WERI-Rb-1 (cell line): ENCODE measurements at regions not wholly inside any gene's neighbourhood (a gene's known extent, or its start where the extent isn't known, plus 50 kb on each side); places are given as distances from the start of the nearest gene placed in this dataset.
"Not testable (repeated sequence)": the region's sequence is repeated elsewhere in the genome, so short reads cannot be mapped to it uniquely, and the experiment has no call there.

ENCODE experiments used
- DNase-seq: peaks from one replicate; pipeline ENCODE4 v3.0.0-alpha.2; 2020
- H3K27ac ChIP-seq: fragments of 250-450 bp; sonication (Bioruptor Pico); 2 replicates; pipeline ENCODE4 v1.5.1; 2020; ENCODE audit warnings: mild to moderate bottlenecking, moderate library complexity
- H3K27me3 ChIP-seq: fragments of 250-450 bp; sonication (Bioruptor Pico); 2 replicates; pipeline ENCODE4 v1.5.1; 2021; ENCODE audit warnings: mild to moderate bottlenecking, low read depth, moderate library complexity; ENCODE audit not compliant: insufficient read depth, severe bottlenecking
- H3K36me3 ChIP-seq: fragments of 250-450 bp; sonication (Bioruptor Pico); 2 replicates; pipeline ENCODE4 v1.5.1; 2020; ENCODE audit warnings: mild to moderate bottlenecking, moderate library complexity
- H3K4me3 ChIP-seq: 2 replicates; pipeline ENCODE4 v1.5.1; 2011; ENCODE audit warnings: low read depth, mild to moderate bottlenecking, control low read depth, low read length
- H3K9me3 ChIP-seq: fragments of 250-450 bp; sonication (Bioruptor Pico); 2 replicates; pipeline ENCODE4 v1.5.1; 2021; ENCODE audit warnings: mild to moderate bottlenecking, moderate library complexity; ENCODE audit not compliant: severe bottlenecking
- CTCF ChIP-seq: IDR thresholded peaks from 2 replicates; pipeline ENCODE4 v1.5.1; 2011; ENCODE audit warnings: low read depth, mild to moderate bottlenecking, control low read depth, inconsistent platforms, low read length

DNA sequence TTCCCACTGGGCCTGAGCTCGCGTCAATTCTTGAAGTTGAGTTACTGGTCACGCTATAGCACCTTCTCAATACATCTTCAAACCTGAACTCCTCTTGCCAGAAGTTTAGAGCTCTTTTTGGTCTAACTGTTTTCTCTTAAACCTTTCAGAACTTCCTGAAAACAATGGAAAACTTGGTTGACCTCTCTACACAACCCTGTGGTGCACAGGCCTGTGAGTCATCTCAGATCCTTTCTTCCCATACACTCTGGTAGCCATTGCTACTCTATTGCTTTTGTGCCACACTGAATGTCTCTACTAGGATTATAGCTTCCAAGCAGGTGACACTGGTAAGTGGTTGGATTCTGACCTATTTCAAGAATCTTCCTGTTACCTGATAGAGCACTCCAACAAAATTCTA, 321.5 kb upstream of the FSIP2 start:
- Histone ChIP-seq H3K36me3 (no peaks in the 10 kb centered on the region), H3K27ac (no peak overlapping the region), H3K27me3 (no peaks in the 10 kb centered on the region), H3K9me3 (no peaks in the 10 kb centered on the region), H3K4me3 (no peak overlapping the region)
- TF ChIP-seq CTCF: no peak
- no peak for DNase-seq

DNA sequence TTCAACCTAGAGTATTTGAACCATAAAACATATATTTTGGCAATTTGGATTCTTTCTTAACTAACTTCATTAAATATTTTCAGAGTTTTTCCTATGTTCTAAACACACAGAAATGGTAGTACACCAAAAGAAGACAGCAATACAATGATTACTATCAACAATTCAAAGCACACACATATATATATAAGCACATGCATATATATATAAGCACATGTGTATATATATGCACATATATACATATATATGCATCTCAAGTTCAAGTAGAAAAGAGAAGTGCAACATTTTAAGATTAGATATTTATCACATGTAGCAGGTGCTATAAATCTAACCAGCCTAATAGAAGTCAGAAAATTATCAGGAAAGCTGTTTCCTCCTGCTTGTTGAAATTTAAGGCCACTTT, 320.9 kb upstream of the FSIP2 start:
- Histone ChIP-seq H3K27me3 (no peaks in the 10 kb centered on the region), H3K36me3 (no peaks in the 10 kb centered on the region), H3K9me3 (no peaks in the 10 kb centered on the region), H3K27ac (no peak overlapping the region), H3K4me3 (no peak overlapping the region)
- TF ChIP-seq CTCF: no peak
- no peak for DNase-seq

DNA sequence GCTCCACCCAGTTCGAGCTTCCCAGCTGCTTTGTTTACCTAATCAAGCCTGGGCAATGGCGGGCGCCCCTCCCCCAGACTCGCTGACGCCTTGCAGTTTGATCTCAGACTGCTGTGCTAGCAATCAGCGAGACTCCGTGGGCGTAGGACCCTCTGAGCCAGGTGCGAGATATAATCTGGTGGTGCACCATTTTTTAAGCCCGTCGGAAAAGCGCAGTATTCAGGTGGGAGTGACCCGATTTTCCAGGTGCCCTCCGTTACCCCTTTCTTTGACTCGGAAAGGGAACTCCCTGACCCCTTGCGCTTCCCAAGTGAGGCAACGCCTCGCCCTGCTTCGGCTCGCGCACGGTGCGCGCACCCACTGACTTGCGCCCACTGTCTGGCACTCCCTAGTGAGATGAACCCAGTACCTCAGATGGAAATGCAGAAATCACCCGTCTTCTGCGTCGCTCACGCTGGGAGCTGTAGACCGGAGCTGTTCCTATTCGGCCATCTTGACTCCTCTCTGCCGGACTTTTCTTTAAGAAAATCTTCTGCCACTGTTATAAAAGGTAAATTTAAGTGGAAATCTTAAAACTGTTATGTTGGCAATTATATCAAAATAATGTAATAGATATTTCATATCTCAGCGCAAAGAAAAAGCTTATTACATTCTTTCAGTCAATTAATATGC, 313.5 kb upstream of the FSIP2 start:
- H3K4me3 ChIP-seq, H3K36me3 ChIP-seq, H3K9me3 ChIP-seq, H3K27me3 ChIP-seq, H3K27ac ChIP-seq, DNase-seq: not testable (repeated sequence)

DNA sequence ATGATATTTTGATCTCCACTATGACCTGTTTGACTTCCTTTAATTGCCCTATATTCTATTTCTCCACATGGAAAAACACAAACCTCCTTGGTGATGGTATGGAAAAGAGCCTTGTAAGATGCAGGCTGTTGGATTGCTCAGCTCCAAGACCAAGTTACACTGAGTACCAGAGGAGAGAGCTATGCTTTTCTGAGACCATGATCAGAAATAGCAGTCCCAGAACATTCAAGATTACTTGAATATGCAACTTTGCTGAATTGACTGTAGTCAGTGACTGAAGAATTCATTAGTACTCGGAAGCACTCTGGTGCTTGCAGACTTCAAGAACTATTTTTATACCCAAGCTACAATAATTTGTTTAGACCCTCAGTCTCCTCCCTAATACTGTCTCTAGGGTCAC, 310.6 kb upstream of the FSIP2 start:
- H3K9me3 ChIP-seq: no peaks in the 10 kb centered on the region
- no peak overlapping the region for H3K4me3 ChIP-seq
- no peaks in the 10 kb centered on the region for H3K36me3 ChIP-seq
- no peak overlapping the region for H3K27ac ChIP-seq
- TF ChIP-seq CTCF: no peak
- no peak for DNase-seq
- no peaks in the 10 kb centered on the region for H3K27me3 ChIP-seq

DNA sequence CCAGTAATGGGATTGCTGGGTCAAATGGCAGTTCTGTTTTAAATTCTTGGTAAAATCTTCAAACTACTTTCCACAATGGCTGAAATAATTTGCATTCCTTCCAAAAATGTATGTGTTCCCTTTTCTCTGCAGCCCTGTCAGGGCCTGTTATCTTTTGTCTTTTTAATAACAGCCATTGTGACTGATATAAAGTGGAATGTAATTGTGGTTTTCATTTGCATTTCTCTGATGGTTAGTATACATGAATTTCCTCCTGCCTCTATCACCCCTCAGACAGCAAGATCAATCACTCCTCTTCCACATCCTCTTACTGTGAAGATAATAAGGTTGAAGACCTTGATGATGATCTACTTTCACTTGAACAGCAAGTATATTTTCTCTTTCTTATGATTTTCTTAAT, 304.8 kb upstream of the FSIP2 start:
- DNase-seq: no peak
- TF ChIP-seq CTCF: no peak
- no peaks in the 10 kb centered on the region for H3K36me3 ChIP-seq
- no peak overlapping the region for H3K27ac ChIP-seq
- H3K27me3 ChIP-seq: no peaks in the 10 kb centered on the region
- no peak overlapping the region for H3K4me3 ChIP-seq
- H3K9me3 ChIP-seq: no peaks in the 10 kb centered on the region

DNA sequence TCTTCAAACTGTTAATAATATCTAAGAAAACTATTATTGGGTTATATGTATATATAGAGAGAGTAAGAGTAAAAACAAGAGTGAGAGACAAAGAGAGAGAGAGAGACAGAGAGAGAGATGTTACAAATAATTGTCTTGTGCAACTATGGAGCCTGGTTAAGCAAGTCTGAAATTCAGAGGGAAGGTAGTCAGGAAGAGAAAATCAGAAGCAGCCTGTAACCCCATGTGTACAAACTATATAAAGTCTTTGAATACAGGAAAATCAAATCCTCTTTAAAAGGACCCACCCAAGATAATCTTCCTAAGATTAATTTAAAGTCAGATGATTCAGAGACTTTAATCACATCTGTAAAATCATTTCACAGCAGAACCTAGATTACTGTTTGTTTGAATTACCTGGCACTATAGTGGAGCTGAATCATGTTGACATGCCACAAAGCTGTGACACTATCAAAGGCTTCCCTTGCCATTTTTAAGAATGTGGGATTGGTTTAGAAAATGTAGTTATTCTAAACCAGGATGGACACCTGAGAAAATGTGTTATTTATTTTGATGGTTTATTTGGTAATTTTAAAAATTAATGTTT, 301.7 kb upstream of the FSIP2 start:
- Histone ChIP-seq H3K27ac (no peak overlapping the region), H3K36me3 (no peaks in the 10 kb centered on the region), H3K27me3 (no peaks in the 10 kb centered on the region), H3K4me3 (no peak overlapping the region), H3K9me3 (no peaks in the 10 kb centered on the region)
- DNase-seq: no peak
- TF ChIP-seq CTCF: no peak
